Fibroblast of villous mesenchyme (primary cell): ENCODE measurements at regions not wholly inside any gene's neighbourhood (a gene's known extent, or its start where the extent isn't known, plus 50 kb on each side); places are given as distances from the start of the nearest gene placed in this dataset.
"Not testable (repeated sequence)": the region's sequence is repeated elsewhere in the genome, so short reads cannot be mapped to it uniquely, and the experiment has no call there.

Experiments used
- DNase-seq: peaks from one replicate; pipeline ENCODE4 v3.0.0-alpha.2; 2010; ENCODE audit warnings: low read depth
- H3K4me3 ChIP-seq: 2 replicates; pipeline ENCODE4 v1.5.1; 2011; ENCODE audit warnings: low read depth, mild to moderate bottlenecking, low read length
- TF ChIP-seq, protein P1 (sequence below): IDR thresholded peaks from 2 replicates; pipeline ENCODE4 v1.5.1; 2012; ENCODE audit warnings: low read depth, mild to moderate bottlenecking, low read length; ENCODE audit not compliant: insufficient read depth

DNA sequence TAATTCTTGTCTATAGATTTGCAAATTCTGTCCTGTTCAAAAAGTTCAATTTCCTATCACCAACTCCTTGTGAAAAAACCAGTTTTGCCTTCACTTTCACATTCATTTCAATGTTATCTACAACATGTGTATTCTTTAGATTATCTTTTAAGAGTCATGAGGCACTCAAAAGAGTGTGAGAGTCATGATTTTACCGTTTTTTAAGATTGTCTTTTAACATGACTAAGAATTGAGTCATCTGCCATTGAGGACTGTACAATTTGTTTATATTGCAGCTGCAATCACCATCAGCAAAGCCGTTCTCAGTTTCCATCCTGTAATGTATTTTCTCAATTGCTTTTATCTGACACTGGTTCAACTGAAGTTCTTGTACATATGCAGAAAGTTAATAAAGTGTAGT lies 275.8 kb downstream of the LNPK start:
- H3K4me3 ChIP-seq: no peak overlapping the region
- DNase-seq: peak; percentile 8
- TF ChIP-seq, protein P1, sequence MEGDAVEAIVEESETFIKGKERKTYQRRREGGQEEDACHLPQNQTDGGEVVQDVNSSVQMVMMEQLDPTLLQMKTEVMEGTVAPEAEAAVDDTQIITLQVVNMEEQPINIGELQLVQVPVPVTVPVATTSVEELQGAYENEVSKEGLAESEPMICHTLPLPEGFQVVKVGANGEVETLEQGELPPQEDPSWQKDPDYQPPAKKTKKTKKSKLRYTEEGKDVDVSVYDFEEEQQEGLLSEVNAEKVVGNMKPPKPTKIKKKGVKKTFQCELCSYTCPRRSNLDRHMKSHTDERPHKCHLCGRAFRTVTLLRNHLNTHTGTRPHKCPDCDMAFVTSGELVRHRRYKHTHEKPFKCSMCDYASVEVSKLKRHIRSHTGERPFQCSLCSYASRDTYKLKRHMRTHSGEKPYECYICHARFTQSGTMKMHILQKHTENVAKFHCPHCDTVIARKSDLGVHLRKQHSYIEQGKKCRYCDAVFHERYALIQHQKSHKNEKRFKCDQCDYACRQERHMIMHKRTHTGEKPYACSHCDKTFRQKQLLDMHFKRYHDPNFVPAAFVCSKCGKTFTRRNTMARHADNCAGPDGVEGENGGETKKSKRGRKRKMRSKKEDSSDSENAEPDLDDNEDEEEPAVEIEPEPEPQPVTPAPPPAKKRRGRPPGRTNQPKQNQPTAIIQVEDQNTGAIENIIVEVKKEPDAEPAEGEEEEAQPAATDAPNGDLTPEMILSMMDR: no peak

DNA sequence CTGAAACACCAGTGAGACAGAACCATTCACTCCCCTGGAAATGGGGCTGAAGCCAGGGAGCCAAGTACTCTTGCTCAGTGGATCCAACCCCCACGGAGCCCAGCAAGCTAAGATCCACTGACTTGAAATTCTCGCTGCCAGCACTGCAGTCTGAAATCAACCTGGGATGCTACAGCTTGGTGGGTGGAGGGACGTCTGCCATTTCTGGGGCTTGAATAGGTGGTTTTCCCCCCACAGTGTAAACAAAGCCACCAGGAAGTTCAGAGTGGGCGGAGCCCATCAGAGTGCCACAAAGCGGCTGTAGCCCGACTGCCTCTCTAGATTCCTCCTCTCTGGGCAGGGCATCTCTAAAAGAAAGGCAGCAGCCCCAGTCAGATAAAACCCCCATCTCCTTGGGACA lies 292.8 kb downstream of the LNPK start:
- DNase-seq: no peak
- H3K4me3 ChIP-seq: no peak overlapping the region
- TF ChIP-seq, protein P1: no peak

DNA sequence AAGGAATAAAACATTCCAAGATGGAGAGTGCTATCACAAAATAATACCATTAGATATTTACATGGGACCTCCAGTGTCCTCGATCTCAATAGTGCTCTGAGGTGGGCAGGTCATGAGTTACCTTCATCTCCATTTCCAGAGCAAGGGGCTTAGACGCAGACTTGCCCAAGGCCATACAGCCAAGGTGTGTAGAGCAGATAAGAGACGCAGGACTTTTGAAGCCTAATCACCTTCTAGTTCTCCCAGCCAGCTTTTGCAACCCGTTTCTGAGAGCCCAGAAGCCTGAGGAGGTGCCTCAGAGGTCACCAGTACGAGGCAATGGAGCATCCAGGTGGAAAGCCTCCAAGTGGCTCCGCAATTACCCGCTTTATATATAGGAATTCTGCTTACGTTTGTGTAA lies 294.7 kb downstream of the LNPK start:
- TF ChIP-seq, protein P1: no peak
- DNase-seq: no peak

DNA sequence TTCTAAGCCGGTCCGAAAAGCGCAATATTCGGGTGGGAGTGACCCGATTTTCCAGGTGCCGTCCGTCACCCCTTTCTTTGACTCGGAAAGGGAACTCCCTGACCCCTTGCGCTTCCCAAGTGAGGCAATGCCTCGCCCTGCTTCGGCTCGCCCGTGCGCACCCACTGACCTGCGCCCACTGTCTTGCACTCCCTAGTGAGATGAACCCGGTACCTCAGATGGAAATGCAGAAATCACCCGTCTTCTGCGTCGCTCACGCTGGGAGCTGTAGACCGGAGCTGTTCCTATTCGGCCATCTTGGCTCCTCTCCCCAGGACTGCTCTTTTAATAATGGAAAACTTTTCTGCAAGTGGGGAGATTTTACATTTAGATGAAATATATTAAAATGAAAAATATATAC lies 297.5 kb downstream of the LNPK start:
- H3K4me3 ChIP-seq, DNase-seq: not testable (repeated sequence)

More for the DNA sequence above, 294.7 kb downstream of the LNPK start:
- no peak overlapping the region for H3K4me3 ChIP-seq

DNA sequence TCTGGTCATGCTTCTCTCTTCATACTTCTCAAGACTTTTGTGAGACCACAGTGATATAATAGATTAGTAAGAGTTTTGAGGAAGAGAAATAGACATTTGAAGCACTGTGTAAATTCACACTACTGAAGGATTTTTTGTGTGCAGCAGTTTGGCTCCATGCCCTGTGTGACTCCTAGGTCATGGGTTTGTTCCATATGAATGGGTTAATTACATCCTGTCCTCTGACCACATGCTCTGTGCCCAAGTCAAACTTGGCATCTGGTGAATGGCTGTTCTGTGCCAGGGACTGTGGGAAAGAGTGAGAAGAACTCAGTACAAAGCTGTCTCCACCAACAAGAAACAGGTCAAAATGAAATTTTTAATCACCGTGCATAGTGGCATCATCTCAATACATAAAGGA lies 304.0 kb downstream of the LNPK start:
- DNase-seq: no peak
- no peak overlapping the region for H3K4me3 ChIP-seq
- TF ChIP-seq, protein P1: no peak

DNA sequence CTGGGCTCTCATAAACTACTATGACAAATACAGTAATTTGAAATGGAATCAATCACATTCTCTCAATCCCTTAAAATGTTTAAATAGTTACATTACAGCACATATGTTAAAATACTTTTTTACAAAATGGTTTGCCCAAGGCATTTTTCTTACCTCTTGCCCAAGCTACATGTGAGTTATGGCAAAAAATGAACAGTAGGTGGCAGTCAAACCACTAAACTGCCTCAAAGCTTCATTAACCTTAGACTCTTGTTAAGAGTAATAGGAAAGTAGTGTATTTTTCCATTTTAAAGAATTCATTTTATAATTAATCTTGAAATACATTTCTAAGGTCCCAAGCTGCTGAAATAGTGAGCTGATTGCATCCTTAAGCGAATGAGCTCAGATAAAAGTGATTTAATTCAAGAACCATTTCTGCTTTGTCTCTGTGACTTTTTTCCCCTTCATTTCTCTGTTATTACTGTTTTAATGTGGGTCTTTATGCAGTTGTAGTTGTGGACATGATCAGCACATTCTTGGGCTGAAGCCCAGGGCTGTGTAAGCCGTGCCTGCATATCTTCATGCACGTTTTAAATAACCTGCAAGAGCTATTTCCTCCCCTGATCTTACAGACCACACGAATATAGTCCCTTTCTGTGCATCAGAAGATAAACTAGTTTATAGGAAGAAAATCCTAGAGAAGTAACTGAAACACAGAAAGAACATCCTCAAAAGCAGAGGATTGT lies 311.8 kb downstream of the LNPK start:
- H3K4me3 ChIP-seq: no peak overlapping the region
- DNase-seq: peak; percentile 79
- TF ChIP-seq, protein P1: peak; percentile 69

DNA sequence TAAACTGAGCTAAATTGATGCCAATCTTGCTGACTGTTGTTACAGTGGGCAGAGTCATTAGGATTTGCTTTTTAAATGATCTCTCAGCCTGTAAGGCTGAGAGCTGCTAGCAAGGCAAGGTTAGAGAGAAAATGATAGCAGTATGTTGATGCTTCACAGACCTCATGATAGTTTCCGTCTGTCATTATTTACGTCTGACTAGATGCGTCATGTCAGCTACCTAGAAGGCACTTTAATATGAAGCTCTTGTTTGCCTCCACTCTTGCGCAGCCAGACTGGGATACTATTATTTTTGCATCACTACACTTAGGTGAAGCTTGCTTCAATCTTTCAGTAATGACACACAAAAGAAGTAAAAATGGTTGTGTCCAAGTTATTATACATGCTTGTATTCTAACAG lies 313.8 kb downstream of the LNPK start:
- TF ChIP-seq, protein P1: no peak
- no peak overlapping the region for H3K4me3 ChIP-seq
- DNase-seq: no peak
